IPS-18a (cell line): ENCODE measurements at regions not wholly inside any gene's neighbourhood (a gene's known extent, or its start where the extent isn't known, plus 50 kb on each side); places are given as distances from the start of the nearest gene placed in this dataset.

Experiments used
- H3K27ac ChIP-seq: one replicate; pipeline ENCODE4 v1.5.1; 2013; ENCODE audit warnings: low read length
- H3K27me3 ChIP-seq: one replicate; pipeline ENCODE4 v1.6.1; 2013; ENCODE audit warnings: mild to moderate bottlenecking, low read length; ENCODE audit not compliant: control insufficient read depth, insufficient read depth
- H3K36me3 ChIP-seq: one replicate; pipeline ENCODE4 v1.6.1; 2013; ENCODE audit warnings: low read depth, low read length; ENCODE audit not compliant: control insufficient read depth
- H3K4me1 ChIP-seq: one replicate; pipeline ENCODE4 v1.6.1; 2013; ENCODE audit warnings: low read depth, low read length; ENCODE audit not compliant: control insufficient read depth
- H3K4me3 ChIP-seq: one replicate; pipeline ENCODE4 v1.5.1; 2013; ENCODE audit warnings: low read length
- H3K9ac ChIP-seq: one replicate; pipeline ENCODE4 v1.6.1; 2013; ENCODE audit warnings: mild to moderate bottlenecking, low read length, moderate library complexity
- H3K9me3 ChIP-seq: one replicate; pipeline ENCODE4 v1.6.1; 2013; ENCODE audit warnings: low read depth, low read length; ENCODE audit not compliant: control insufficient read depth

- Histone ChIP-seq H3K36me3 (no peaks in the 10 kb centered on the region), H3K9ac (no peak overlapping the region), H3K27ac (no peak overlapping the region), H3K4me1 (peaks cover 3% of the 10 kb centered on the region), H3K27me3 (no peaks in the 10 kb centered on the region), H3K4me3 (no peak overlapping the region), H3K9me3 (no peaks in the 10 kb centered on the region)
Observed at GRCh38 chr6:169075211-169075914, 178.3 kb downstream of the THBS2 start.

DNA sequence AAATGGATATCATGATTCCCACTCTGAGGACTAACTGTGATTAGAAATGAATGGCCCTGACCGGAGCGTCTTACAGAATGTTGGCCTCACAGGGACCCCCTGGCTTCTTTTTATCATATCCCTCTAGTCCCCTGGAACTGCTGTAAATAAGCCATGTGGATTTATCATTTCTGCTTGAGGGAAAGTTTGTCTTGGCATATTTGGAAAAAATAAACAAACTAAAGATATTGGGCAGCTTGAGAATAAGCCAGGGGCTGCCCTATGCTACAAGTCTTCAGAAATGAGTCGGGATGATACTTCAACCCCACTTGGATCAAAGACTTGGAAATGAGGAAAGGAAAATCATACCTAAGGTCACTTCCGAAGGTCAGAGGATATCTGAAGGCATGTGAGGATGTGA lies 179.1 kb downstream of the THBS2 start:
- Histone ChIP-seq H3K27ac (no peak overlapping the region), H3K4me3 (no peak overlapping the region), H3K27me3 (no peaks in the 10 kb centered on the region), H3K4me1 (peaks cover under 1% of the 10 kb centered on the region), H3K9ac (no peak overlapping the region), H3K9me3 (no peaks in the 10 kb centered on the region), H3K36me3 (no peaks in the 10 kb centered on the region)

- Histone ChIP-seq H3K4me1 (no peaks in the 10 kb centered on the region), H3K9ac (no peak overlapping the region), H3K27me3 (no peaks in the 10 kb centered on the region), H3K27ac (no peak overlapping the region), H3K4me3 (no peak overlapping the region), H3K9me3 (no peaks in the 10 kb centered on the region), H3K36me3 (no peaks in the 10 kb centered on the region)
Observed at GRCh38 chr6:169073311-169073710, 180.3 kb downstream of the THBS2 start.

GRCh38 chr6:169072127-169073042 lies 181.3 kb downstream of the THBS2 start:
- H3K9me3 ChIP-seq = no peaks in the 10 kb centered on the region
- H3K27me3 ChIP-seq = no peaks in the 10 kb centered on the region
- no peak overlapping the region for H3K27ac ChIP-seq
- no peak overlapping the region for H3K9ac ChIP-seq
- no peak overlapping the region for H3K4me3 ChIP-seq
- no peaks in the 10 kb centered on the region for H3K4me1 ChIP-seq
- no peaks in the 10 kb centered on the region for H3K36me3 ChIP-seq

- Histone ChIP-seq H3K9me3 (no peaks in the 10 kb centered on the region), H3K27ac (no peak overlapping the region), H3K27me3 (no peaks in the 10 kb centered on the region), H3K9ac (no peak overlapping the region), H3K36me3 (no peaks in the 10 kb centered on the region), H3K4me1 (no peaks in the 10 kb centered on the region), H3K4me3 (no peak overlapping the region)
Observed at GRCh38 chr6:169071394-169071793, 182.3 kb downstream of the THBS2 start.

DNA sequence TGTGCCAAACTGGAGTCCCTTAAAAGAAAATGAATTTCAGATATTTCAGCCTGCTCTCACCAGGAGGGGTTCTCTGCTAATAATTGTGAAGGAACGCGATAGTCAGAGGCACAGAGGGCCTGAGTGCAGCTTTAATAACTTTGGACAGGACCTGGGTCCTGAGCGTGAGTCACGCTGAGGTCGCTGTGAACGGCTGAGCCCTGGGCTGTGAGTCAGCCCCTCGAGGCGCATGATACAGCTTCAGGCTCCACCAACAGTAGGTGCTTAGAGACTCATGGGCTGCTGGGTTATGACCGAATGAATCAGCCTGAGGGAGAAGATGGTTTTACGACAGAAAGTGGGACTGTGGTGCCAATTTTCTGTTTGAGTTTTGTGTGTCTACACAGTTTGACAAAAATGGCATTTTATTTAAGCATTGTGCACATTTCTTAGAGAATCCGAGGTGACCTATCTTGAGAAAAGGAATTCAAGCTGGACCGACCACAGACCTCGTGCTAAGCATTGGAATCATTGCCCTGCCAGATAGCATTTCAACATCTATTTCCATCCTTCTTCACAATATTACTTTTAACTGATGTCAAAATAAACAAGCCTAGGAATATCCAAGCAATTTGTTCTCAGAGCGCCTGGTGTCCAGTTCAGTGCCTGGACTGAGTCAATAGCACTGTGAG lies 183.0 kb downstream of the THBS2 start:
- H3K9ac ChIP-seq = no peak overlapping the region
- no peaks in the 10 kb centered on the region for H3K36me3 ChIP-seq
- no peak overlapping the region for H3K4me3 ChIP-seq
- H3K9me3 ChIP-seq = no peaks in the 10 kb centered on the region
- H3K4me1 ChIP-seq = no peaks in the 10 kb centered on the region
- H3K27me3 ChIP-seq = no peaks in the 10 kb centered on the region
- H3K27ac ChIP-seq = no peak overlapping the region

DNA sequence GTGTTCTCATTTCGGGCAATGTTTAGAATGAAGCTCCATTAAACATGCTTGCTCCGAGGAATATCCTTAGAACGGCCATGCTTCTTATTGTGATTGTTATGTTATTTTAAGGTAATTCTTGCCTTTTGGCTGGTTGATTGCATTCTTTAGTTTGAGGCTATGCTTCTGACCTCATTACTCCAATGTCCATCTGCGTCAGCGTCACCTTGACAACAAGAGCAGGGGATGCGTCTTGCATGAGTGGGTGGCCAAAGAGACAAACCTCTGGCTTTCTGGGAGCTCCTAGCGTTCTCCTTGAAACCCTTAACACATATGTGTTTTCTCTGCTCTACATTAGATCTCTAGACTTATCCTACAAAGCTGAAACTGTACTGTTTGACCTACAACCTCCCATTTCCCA lies 184.3 kb downstream of the THBS2 start:
- Histone ChIP-seq H3K9ac (no peak overlapping the region), H3K36me3 (no peaks in the 10 kb centered on the region), H3K27ac (no peak overlapping the region), H3K4me3 (no peak overlapping the region), H3K9me3 (no peaks in the 10 kb centered on the region), H3K4me1 (no peaks in the 10 kb centered on the region), H3K27me3 (no peaks in the 10 kb centered on the region)

DNA sequence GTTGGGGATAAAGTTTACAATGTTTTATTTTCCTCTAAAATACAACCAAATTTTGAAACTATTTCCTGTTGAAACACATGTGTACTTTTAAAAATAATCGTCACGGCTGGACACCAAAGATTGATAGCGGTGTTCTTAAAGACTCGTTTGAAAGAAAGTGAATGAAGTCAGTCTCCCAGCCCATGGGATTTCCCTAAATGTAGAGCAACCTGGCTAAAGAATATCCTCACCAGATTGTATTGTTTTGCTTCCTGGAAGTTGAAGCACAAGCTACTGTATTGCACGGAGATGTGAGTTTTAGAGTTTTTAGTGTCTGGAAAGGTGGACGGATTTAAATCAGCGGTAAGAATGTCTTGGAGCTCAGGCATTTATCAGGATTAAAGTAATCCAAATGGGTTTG lies 189.5 kb downstream of the THBS2 start:
- Histone ChIP-seq H3K27ac (no peak overlapping the region), H3K4me3 (no peak overlapping the region), H3K27me3 (no peaks in the 10 kb centered on the region), H3K4me1 (no peaks in the 10 kb centered on the region), H3K9me3 (peaks cover 5% of the 10 kb centered on the region), H3K36me3 (no peaks in the 10 kb centered on the region), H3K9ac (no peak overlapping the region)

DNA sequence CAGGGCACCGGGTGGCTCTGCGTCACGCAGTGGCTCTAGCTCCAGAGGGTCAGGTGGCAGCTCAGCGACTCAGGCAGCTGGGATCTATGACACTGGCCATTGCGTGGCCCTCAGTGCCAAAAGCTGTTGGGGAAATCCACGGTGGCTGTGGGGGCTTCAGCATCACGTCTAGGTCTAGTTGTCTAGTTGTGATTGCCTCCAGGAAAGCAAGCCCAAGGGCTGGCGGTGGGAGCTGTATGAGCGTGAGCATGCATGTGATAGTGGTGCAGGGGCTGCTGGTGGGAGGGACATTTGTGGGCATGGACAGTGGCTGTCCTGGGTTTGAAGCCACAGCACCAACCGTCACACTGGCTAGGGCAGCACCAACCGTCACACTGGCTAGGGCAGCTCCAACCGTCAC lies 191.4 kb downstream of the THBS2 start:
- Histone ChIP-seq H3K9ac (no peak overlapping the region), H3K4me1 (no peaks in the 10 kb centered on the region), H3K27me3 (no peaks in the 10 kb centered on the region), H3K9me3 (peaks cover 5% of the 10 kb centered on the region), H3K36me3 (no peaks in the 10 kb centered on the region), H3K27ac (no peak overlapping the region), H3K4me3 (no peak overlapping the region)

GRCh38 chr6:169058634-169059033 lies 195.0 kb downstream of the THBS2 start:
- Histone ChIP-seq H3K4me3 (no peak overlapping the region), H3K9me3 (peaks cover 12% of the 10 kb centered on the region), H3K27ac (no peak overlapping the region), H3K9ac (no peak overlapping the region), H3K27me3 (no peaks in the 10 kb centered on the region), H3K4me1 (no peaks in the 10 kb centered on the region), H3K36me3 (no peaks in the 10 kb centered on the region)

DNA sequence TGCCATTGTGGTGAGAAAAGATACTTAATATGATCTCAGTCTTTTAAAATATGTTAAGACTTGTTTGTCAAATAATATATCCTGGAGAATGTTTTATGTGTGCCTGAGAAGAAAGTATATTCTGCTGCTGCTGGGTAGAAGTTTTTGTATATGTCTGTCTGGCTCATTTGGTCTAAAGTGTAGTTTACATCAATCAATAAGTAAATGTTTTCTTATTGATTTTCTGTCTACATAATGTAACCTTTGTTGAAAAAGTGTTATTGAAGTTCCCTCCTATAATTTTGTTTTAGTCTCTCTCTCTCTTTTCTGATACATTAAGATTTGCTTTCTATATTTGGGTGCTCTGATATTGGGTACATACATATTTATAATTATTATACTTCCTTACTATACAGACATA lies 201.2 kb downstream of the THBS2 start:
- Histone ChIP-seq H3K27me3 (no peaks in the 10 kb centered on the region), H3K27ac (no peak overlapping the region), H3K4me3 (no peak overlapping the region), H3K4me1 (no peaks in the 10 kb centered on the region), H3K9me3 (peaks cover 7% of the 10 kb centered on the region), H3K9ac (no peak overlapping the region), H3K36me3 (no peaks in the 10 kb centered on the region)
